Umbilical cord (tissue), 1 donor: ENCODE measurements at regions not wholly inside any gene's neighbourhood (a gene's known extent, or its start where the extent isn't known, plus 50 kb on each side); places are given as distances from the start of the nearest gene placed in this dataset.
"Not testable (repeated sequence)": the region's sequence is repeated elsewhere in the genome, so short reads cannot be mapped to it uniquely, and the experiment has no call there.

Experiments
- DNase-seq: peaks from one replicate; pipeline ENCODE4 v3.0.0-alpha.2; 2015; ENCODE audit warnings: low spot score

GRCh38 chr2:44086629-44087028 lies 82.0 kb upstream of the PPM1B start:
- DNase-seq, result no peak

- peak; percentile 74 for DNase-seq
These were observed 81.5 kb upstream of the PPM1B start for GRCh38 chr2:44087036-44087713.

- DNase-seq, result no peak
These were observed 81.0 kb upstream of the PPM1B start for GRCh38 chr2:44087714-44088092.

DNA sequence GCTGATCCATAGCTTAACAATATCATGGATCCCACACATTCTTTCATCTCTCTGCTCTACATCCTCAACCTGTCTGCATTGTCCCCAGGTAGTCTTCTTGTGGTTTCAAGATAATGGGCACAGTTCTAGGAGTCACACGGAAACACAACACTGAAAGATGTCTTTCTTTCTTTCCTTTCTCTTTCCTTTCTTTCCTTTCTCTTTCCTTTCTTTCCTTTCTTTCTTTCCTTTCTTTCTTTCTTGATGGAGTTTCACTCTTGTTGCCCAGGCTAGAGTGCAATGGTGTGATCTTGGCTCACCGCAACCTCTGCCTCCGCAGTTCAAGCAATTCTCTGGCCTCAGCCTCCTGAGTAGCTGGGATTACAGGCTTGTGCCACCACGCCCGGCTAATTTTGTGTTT lies 76.2 kb upstream of the PPM1B start:
- not testable (repeated sequence) for DNase-seq

DNA sequence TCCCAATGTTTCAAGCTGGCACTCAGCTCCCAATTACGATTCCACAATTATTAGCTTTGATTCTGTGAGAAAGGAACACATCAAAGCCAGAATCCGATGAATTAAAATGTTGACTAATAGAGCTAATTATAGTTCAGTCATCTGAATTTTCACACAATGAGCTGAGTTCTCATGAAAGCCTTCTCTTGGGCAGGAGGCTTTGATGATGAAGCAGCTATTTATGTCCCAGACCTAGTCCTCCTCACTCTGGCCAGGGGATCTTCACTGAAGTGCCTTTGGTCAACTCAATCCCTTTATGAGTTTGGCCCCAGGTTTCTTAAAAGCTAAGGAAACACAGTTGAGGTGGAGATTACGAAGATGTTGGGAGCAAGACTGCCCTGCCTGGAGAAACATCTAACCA lies 74.7 kb upstream of the PPM1B start:
- no peak for DNase-seq

DNA sequence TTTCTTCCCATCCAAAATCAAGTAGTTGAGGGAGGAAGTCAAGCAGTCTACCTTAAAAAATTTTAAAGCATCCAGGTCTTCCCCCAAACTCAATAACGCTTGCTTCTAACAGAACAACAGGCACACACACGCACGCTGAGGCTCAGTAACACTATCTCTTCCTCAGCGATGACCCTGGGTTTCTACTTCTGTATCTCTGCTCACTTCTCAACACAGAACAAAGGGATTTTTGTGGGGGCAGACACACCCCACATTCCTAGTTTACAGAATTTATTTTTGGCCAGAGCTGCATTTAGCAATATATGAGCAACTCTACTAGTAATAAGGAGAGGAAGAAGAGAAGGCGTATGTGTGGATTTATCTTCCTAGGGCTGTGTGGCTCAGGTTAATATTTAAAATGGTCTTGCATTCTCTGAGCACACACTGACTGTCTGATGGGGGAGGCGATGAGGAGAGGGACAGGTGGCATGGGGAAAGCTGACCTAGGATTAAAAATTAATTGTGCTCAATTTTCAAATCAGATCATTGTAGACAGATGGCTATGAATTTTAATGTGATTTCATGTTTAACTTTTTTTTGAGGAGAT lies 71.3 kb upstream of the PPM1B start:
- no peak for DNase-seq

DNA sequence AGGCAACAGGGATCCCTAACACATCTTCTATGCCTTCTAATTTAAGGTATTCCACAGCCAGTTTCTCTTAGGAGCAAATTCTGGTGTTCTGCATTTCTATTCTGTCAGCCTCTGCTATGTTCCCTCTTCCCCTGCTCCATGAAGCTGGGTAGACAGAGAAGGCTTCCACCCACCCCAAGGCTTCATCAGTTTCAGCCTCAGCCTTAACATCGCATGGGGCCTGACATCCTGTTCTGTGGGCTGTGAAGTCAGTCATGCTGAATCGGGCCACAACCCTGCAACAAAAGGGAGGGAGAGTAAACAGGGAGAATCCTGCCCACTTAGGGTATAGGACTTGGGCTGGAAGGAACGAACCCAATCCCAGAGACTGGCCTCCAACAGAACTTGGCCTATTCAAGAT lies 70.6 kb upstream of the PPM1B start:
- no peak for DNase-seq

DNA sequence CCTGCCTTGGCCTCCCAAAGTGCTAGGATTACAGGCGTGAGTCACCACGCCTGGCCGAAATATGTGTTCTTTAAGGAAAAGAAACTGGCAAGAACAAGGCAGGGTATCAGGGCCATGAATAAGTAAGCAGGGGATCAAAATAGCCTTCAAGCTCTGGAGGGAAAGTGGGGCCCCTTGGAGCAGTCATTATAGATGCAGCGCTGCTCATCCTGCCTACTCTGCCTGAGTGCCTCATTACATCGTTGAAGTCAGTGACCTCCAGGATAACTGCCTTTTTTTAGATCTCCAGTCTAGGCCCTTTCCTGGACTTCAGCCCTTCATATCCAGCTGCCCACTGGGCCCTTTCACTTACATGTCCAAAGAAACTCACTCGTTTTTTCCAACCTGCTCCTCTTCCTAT lies 69.8 kb upstream of the PPM1B start:
- no peak for DNase-seq

DNA sequence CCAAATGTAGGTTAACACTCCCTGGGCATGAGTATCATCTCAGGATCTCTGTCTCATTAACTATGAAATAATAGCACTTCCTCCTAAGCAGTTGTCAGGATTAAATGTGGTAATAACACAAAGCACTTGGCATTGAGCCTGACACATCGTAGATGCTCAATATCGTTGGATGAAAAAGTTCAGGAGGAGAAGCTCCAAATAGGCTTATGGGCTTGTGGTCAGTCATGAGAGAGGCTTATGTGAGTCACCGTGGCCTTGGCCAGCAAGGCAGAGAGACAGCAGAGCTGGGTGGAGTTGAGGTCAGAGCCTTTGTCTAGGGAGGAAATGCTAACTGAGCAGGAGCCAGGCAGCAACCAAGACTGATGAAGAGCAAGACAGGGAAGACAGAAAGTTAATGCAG lies 68.3 kb upstream of the PPM1B start:
- peak; percentile 65 for DNase-seq

- peak; percentile 30 for DNase-seq
These were observed 67.4 kb upstream of the PPM1B start for GRCh38 chr2:44101246-44101645.

DNA sequence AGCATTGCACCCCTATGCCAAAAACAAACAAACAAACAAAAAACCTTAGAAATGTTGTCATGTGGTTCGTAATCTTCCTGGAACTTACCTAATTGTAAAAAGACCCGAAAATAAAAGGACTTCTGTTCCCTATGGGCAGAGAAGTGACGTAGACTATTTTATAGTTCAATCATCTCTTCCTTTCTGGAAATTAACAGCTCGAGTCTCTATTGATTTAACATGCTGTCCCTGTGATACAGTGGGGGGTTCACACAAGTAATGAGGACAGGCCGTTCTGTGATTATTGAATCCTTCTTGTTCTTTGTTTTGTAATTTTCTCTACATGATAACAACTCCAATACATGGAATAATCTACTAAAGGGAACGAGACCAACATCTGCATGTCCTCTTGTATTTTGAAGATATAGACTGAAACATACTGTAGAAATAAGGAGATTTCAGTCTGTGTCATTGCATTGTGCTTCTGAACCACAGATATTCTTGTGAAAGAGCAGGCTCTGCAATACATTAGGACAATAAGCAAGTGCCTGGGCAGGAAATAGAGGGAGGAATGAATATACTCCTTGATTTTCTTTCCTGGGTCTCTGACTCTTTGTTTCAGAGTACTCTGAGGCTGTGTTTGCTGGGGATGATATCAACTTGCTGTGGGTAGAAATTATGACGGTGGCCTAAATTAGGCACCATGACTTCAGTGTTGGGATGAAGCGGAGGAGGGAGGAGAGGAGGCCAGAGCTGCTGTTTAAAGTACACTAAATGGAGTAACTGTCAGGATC lies 65.7 kb upstream of the PPM1B start:
- no peak for DNase-seq

DNA sequence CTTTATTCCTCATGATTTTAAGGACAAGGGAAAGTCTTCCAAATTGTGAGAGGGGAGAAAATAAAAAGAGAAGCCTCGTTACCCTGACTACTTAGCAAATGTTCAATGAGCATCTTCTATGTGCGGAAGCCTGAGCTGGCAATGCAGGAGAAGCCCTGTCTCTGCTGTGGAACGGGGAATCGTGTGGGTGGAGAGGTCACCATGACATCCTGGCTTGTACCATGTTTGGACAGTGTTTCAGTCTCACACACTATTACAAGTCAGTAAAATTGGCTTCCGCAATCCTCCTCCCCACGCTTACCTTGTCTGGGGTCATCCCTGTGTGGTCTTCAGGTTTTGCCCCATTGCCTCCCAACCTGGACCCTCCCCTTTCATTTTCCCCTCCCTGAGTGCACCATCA lies 65.0 kb upstream of the PPM1B start:
- DNase-seq, result no peak

DNA sequence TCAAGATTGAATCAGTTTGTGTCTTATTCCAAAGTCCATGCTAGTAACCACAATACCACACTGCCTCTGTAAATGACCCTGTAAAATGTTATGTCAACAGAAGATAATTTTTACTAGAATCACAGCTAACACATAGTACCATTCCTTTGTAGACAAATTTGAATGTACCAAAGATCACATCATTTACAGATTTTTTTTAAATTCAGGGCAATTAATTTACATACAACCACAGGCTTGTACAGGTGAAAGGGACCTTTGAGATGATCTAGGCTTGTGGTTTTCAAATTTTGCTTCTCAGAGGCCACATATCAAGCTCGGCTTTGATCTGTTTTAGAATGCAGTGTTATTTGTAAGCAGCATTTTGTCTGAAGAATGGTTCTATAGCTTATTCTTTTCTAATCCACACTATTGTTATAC lies 63.8 kb upstream of the PPM1B start:
- DNase-seq, result no peak

- not testable (repeated sequence) for DNase-seq
These were observed 62.2 kb upstream of the PPM1B start for GRCh38 chr2:44106509-44106908.

- DNase-seq, result no peak
These were observed 61.5 kb upstream of the PPM1B start for GRCh38 chr2:44107086-44107740.

- no peak for DNase-seq
These were observed 60.7 kb upstream of the PPM1B start for GRCh38 chr2:44107974-44108373.

- DNase-seq, result no peak
These were observed 59.5 kb upstream of the PPM1B start for GRCh38 chr2:44109166-44109565.

- no peak for DNase-seq
These were observed 58.2 kb upstream of the PPM1B start for GRCh38 chr2:44110444-44110843.

DNA sequence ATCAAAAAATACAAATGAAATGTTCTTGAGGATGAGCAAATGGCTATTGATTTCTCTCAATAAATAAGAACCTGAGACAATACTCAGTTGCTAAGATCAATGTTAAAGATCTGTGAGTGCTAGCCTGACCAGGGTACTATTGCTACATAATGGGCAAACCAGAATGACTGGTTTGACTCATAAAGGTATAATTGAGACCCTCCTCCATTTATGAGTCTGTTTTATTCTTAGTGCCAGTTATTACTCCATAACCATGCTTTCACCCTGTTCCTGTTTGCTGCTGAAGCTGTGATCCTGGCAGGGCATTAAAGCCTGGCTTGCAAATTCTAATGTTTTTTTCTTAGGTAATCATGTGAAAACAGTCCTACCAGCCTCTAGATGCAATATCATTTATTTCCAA lies 56.6 kb upstream of the PPM1B start:
- DNase-seq, result no peak

DNA sequence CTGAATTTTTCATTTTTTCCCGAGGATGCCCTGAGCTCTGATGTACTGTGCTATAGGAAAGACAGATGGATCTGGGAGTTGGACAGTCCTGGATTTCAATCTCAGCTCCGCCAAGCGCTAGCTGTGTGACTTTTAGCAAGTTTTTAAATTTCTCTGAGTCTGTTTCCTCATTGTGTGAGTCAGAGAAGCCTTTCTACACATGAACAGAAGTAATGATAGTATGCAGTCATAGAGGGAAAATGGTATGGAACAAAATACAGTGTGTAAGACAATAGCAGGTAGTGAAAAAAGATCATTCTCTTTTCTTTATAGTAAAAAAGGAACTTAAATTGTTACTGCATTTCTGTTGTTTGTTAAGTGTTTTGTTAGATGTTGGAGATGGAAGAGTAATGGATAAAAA lies 52.4 kb upstream of the PPM1B start:
- no peak for DNase-seq

- DNase-seq, result no peak
These were observed 50.4 kb upstream of the PPM1B start for GRCh38 chr2:44118257-44118656.
